Fibroblast of skin of left quadriceps (primary cell): ENCODE measurements at regions not wholly inside any gene's neighbourhood (a gene's known extent, or its start where the extent isn't known, plus 50 kb on each side); places are given as distances from the start of the nearest gene placed in this dataset.
A peak's percentile ranks its signal among the peaks of the same experiment; 100 is the strongest.
"Not testable (repeated sequence)": the region's sequence is repeated elsewhere in the genome, so short reads cannot be mapped to it uniquely, and the experiment has no call there.

ENCODE experiments used
- DNase-seq, 2 experiments: peaks; one replicate each; pipeline ENCODE4 v3.0.0-alpha.2; 2013; ENCODE audit warnings: low read depth in 2 of 2

GRCh38 chr6:23654745-23655144, 471.3 kb upstream of the NRSN1 start:
- DNase-seq: no peak

- peak in 1 of 2 experiments; percentile 0 for DNase-seq
These were observed 470.5 kb upstream of the NRSN1 start for GRCh38 chr6:23655525-23655924.

GRCh38 chr6:23656255-23657194, 469.5 kb upstream of the NRSN1 start:
- DNase-seq: peak; percentile 14 to 23

GRCh38 chr6:23659125-23659524, 466.9 kb upstream of the NRSN1 start:
- peak; percentile 9 to 18 for DNase-seq

- DNase-seq: no peak
These were observed 464.5 kb upstream of the NRSN1 start for GRCh38 chr6:23661549-23661948.

GRCh38 chr6:23663096-23663495, 462.9 kb upstream of the NRSN1 start:
- DNase-seq: no peak

- DNase-seq: no peak
These were observed 462.4 kb upstream of the NRSN1 start for GRCh38 chr6:23663652-23664051.

- DNase-seq: not testable (repeated sequence)
These were observed 460.1 kb upstream of the NRSN1 start for GRCh38 chr6:23665911-23666310.

GRCh38 chr6:23672737-23673136, 453.3 kb upstream of the NRSN1 start:
- DNase-seq: no peak

- no peak for DNase-seq
These were observed 447.4 kb upstream of the NRSN1 start for GRCh38 chr6:23678626-23679025.

GRCh38 chr6:23681743-23682142, 444.3 kb upstream of the NRSN1 start:
- no peak for DNase-seq

GRCh38 chr6:23688650-23689049, 437.4 kb upstream of the NRSN1 start:
- no peak for DNase-seq

GRCh38 chr6:23690453-23691049, 435.5 kb upstream of the NRSN1 start:
- no peak for DNase-seq

- DNase-seq: no peak
These were observed 433.8 kb upstream of the NRSN1 start for GRCh38 chr6:23692184-23692583.

GRCh38 chr6:23696992-23697391, 429.0 kb upstream of the NRSN1 start:
- peak; percentile 37 to 44 for DNase-seq

- no peak for DNase-seq
These were observed 421.4 kb upstream of the NRSN1 start for GRCh38 chr6:23704479-23705052.

- no peak for DNase-seq
These were observed 420.3 kb upstream of the NRSN1 start for GRCh38 chr6:23705697-23706096.

GRCh38 chr6:23712756-23713155, 413.3 kb upstream of the NRSN1 start:
- no peak for DNase-seq

- DNase-seq: no peak
These were observed 412.8 kb upstream of the NRSN1 start for GRCh38 chr6:23713211-23713610.

GRCh38 chr6:23728707-23729106, 397.3 kb upstream of the NRSN1 start:
- DNase-seq: no peak

GRCh38 chr6:23731609-23732008, 394.4 kb upstream of the NRSN1 start:
- DNase-seq: no peak

GRCh38 chr6:23732521-23732920, 393.5 kb upstream of the NRSN1 start:
- DNase-seq: no peak

GRCh38 chr6:23735151-23735550, 390.9 kb upstream of the NRSN1 start:
- no peak for DNase-seq
